DOHH2 (cell line): ENCODE measurements at regions not wholly inside any gene's neighbourhood (a gene's known extent, or its start where the extent isn't known, plus 50 kb on each side); places are given as distances from the start of the nearest gene placed in this dataset.

Experiments
- H3F3A ChIP-seq: fragments of 200-600 bp; sonication (generic), shearing (Covaris generic); 2 replicates; pipeline ENCODE4 v1.6.0; 2016; ENCODE audit warnings: antibody characterized with exemption, mild to moderate bottlenecking; ENCODE audit not compliant: control insufficient read depth, insufficient read depth
- H3K27ac ChIP-seq: fragments of 200-600 bp; sonication (generic); 2 replicates; pipeline ENCODE4 v1.5.1; 2014; ENCODE audit warnings: low read depth, mild to moderate bottlenecking, low read length, moderate library complexity
- H3K27me3 ChIP-seq: fragments of 200-600 bp; sonication (generic); 2 replicates; pipeline ENCODE4 v1.6.1; 2014; ENCODE audit warnings: mild to moderate bottlenecking, low read length, mixed read lengths; ENCODE audit not compliant: control insufficient read depth
- H3K36me3 ChIP-seq: fragments of 200-600 bp; sonication (generic); 2 replicates; pipeline ENCODE4 v1.6.1; 2014; ENCODE audit warnings: mild to moderate bottlenecking, low read length, moderate library complexity, mixed read lengths; ENCODE audit not compliant: control insufficient read depth
- H3K4me1 ChIP-seq: fragments of 200-600 bp; sonication (generic); 2 replicates; pipeline ENCODE4 v1.6.1; 2014; ENCODE audit warnings: mild to moderate bottlenecking, low read length, mixed read lengths; ENCODE audit not compliant: control insufficient read depth
- H3K4me2 ChIP-seq: fragments of 200-600 bp; sonication (generic); 2 replicates; pipeline ENCODE4 v1.6.0; 2014; ENCODE audit warnings: mild to moderate bottlenecking, low read length, moderate library complexity
- H3K4me3 ChIP-seq: fragments of 200-600 bp; sonication (generic); 2 replicates; pipeline ENCODE4 v1.5.1; 2014; ENCODE audit warnings: mild to moderate bottlenecking, low read length, mixed read lengths
- H3K79me2 ChIP-seq: fragments of 200-600 bp; sonication (generic); 2 replicates; pipeline ENCODE4 v1.6.1; 2014; ENCODE audit warnings: mild to moderate bottlenecking, low read length, mixed read lengths; ENCODE audit not compliant: control insufficient read depth
- H3K9me2 ChIP-seq: fragments of 200-600 bp; sonication (generic); replicated peaks from 2 replicates; pipeline ENCODE4 v1.6.1; 2014; ENCODE audit warnings: mild to moderate bottlenecking, low read length, mixed read lengths; ENCODE audit not compliant: control insufficient read depth
- H3K9me3 ChIP-seq: fragments of 200-600 bp; sonication (generic); 2 replicates; pipeline ENCODE4 v1.6.1; 2014; ENCODE audit warnings: antibody characterized with exemption, low read length, mixed read lengths; ENCODE audit not compliant: control insufficient read depth, insufficient read depth
- H4K20me1 ChIP-seq: fragments of 200-600 bp; sonication (generic); 2 replicates; pipeline ENCODE4 v1.6.0; 2014; ENCODE audit warnings: low read depth, mild to moderate bottlenecking, antibody characterized with exemption, low read length, moderate library complexity; ENCODE audit not compliant: control insufficient read depth, insufficient read depth
- EZH2phosphoT487 ChIP-seq: fragments of 200-600 bp; sonication (generic); IDR thresholded peaks from 2 replicates; pipeline ENCODE4 v1.6.1; 2017; ENCODE audit warnings: borderline replicate concordance, mild to moderate bottlenecking, antibody characterized with exemption, low read length, moderate library complexity, mixed read lengths
- TF ChIP-seq, protein P1 (sequence below): fragments of 200-600 bp; sonication (generic); IDR thresholded peaks from one replicate; pipeline ENCODE4 v1.5.1; 2014; ENCODE audit warnings: antibody characterized with exemption, mild to moderate bottlenecking, low read depth, low read length; ENCODE audit not compliant: poor library complexity, severe bottlenecking

DNA sequence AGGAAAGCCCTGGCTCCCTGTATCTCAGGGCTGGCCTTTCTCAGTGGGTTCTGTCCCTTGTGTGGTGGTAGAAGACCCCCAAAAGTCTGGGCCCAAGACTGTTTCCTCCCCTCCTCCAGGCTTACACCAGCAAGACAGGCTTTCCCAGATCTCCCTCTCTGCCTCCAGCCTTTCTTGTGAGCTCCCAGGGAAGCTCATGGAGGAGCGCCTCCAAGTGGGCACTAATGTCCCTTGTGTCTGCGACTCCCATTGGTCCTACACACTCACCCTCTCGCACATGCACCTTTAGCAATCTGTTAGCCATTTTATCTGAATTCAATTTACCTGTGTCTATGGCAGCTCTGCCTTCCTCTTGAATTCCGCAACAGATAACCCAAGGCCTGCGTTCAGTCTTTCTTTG is 251.1 kb upstream of the CAND1 start:
- no peaks in the 10 kb centered on the region for H3F3A ChIP-seq
- no peaks in the 10 kb centered on the region for H3K36me3 ChIP-seq
- no peaks in the 10 kb centered on the region for H3K27me3 ChIP-seq
- H3K4me1 ChIP-seq: no peaks in the 10 kb centered on the region
- H3K4me2 ChIP-seq: no peak overlapping the region
- no peaks in the 10 kb centered on the region for H3K9me2 ChIP-seq
- no peaks in the 10 kb centered on the region for H4K20me1 ChIP-seq
- no peak overlapping the region for H3K4me3 ChIP-seq
- no peak overlapping the region for H3K27ac ChIP-seq
- TF ChIP-seq, protein P1, sequence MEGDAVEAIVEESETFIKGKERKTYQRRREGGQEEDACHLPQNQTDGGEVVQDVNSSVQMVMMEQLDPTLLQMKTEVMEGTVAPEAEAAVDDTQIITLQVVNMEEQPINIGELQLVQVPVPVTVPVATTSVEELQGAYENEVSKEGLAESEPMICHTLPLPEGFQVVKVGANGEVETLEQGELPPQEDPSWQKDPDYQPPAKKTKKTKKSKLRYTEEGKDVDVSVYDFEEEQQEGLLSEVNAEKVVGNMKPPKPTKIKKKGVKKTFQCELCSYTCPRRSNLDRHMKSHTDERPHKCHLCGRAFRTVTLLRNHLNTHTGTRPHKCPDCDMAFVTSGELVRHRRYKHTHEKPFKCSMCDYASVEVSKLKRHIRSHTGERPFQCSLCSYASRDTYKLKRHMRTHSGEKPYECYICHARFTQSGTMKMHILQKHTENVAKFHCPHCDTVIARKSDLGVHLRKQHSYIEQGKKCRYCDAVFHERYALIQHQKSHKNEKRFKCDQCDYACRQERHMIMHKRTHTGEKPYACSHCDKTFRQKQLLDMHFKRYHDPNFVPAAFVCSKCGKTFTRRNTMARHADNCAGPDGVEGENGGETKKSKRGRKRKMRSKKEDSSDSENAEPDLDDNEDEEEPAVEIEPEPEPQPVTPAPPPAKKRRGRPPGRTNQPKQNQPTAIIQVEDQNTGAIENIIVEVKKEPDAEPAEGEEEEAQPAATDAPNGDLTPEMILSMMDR: peak; percentile 16
- TF ChIP-seq EZH2phosphoT487: no peak
- no peaks in the 10 kb centered on the region for H3K9me3 ChIP-seq
- peaks cover 4% of the 10 kb centered on the region; the same call in 1 of the 2 replicates for H3K79me2 ChIP-seq

DNA sequence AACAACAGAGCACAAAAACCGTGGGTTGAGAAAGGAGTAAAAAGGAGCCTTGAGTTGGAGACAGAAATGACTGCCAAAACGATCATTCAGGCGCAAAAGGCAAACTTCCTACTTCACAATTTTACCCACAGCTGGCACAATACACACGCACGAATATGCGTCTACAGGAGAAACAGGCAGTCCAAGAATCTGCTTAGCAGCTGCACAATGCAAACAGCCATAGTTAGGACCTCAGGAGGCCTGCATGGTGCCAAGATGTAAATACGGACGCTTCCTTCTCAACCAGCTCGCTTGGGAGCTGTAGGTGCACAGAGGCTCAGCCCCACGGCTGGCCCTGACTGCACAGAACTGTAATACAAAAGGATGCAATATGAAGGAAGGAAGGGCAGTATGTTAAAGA is 250.1 kb upstream of the CAND1 start:
- no peaks in the 10 kb centered on the region for H3K9me2 ChIP-seq
- H3K79me2 ChIP-seq: peaks cover under 1% of the 10 kb centered on the region; the same call in 1 of the 2 replicates
- H3K36me3 ChIP-seq: no peaks in the 10 kb centered on the region
- H3K27ac ChIP-seq: no peak overlapping the region
- no peak overlapping the region for H3K4me3 ChIP-seq
- H3K27me3 ChIP-seq: no peaks in the 10 kb centered on the region
- H3K9me3 ChIP-seq: no peaks in the 10 kb centered on the region
- H4K20me1 ChIP-seq: no peaks in the 10 kb centered on the region
- TF ChIP-seq EZH2phosphoT487: no peak
- TF ChIP-seq, protein P1: no peak
- no peaks in the 10 kb centered on the region for H3K4me1 ChIP-seq
- H3K4me2 ChIP-seq: no peak overlapping the region
- no peaks in the 10 kb centered on the region for H3F3A ChIP-seq

DNA sequence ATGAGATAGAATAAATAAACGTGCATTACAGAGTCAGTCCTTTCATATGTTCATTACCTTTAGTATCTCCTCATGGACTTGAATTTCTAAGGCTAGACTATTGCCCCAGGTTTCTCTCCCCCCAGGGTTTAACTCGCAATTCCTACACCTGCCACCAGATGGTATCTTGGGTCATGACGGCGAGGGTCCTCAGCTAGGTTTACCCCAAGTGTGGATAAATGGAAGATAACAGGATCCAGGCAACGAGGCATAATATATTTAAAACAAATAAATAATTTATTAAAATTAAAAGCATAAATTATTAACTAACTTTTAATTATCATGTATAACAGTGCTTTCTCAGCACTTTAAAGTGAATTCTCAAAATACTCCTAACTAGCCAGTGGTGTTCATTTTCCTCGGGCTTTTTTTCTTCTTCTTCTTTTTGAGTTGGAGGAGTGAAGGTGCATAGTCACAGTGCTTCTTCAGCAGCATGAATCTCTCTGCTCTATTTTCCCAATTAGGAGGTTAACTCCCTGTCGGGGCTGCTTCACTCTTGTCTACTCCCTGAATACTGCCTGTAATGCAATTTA is 243.5 kb upstream of the CAND1 start:
- H3K4me2 ChIP-seq: no peak overlapping the region
- no peak for TF ChIP-seq EZH2phosphoT487
- TF ChIP-seq, protein P1: peak; percentile 60

More for the DNA sequence above, 243.5 kb upstream of the CAND1 start:
- H3K27me3 ChIP-seq: no peaks in the 10 kb centered on the region
- H3K9me3 ChIP-seq: no peaks in the 10 kb centered on the region
- no peaks in the 10 kb centered on the region for H3K4me1 ChIP-seq
- H3K9me2 ChIP-seq: no peaks in the 10 kb centered on the region
- 0 out of 2 replicates have a peak, but pooled peaks cover 5% of the 10 kb centered on the region for H4K20me1 ChIP-seq
- no peaks in the 10 kb centered on the region for H3F3A ChIP-seq
- H3K79me2 ChIP-seq: peaks cover 3% of the 10 kb centered on the region; the same call in 1 of the 2 replicates
- H3K4me3 ChIP-seq: no peak overlapping the region
- no peak overlapping the region for H3K27ac ChIP-seq
- H3K36me3 ChIP-seq: no peaks in the 10 kb centered on the region
